Stimulated activated naive B cell treated with anti-CD40 and anti-IgM and Interleukin-4, amounts not matched to agents 10 μg/mL and 1 μg/mL and 100 μg/mL, for 72 hours (primary cell): ENCODE measurements at regions not wholly inside any gene's neighbourhood (a gene's known extent, or its start where the extent isn't known, plus 50 kb on each side); places are given as distances from the start of the nearest gene placed in this dataset.

Source experiments
- ATAC-seq, 2 donors: fragments of 150-1000 bp; cut with Tn5 transposase; replicated peaks; 2 replicates each; pipeline ENCODE4 v1.10.0; 2021; ENCODE audit warnings: moderate library complexity in 1 of 2
- DNase-seq: peaks from one replicate; pipeline ENCODE4 v3.0.0; 2021
- H3K27ac Mint-ChIP-seq: one replicate; pipeline ENCODE4 v1.8.0; 2022; ENCODE audit warnings: mild to moderate bottlenecking, mixed read lengths
- H3K27me3 Mint-ChIP-seq, 2 donors: one replicate each; pipeline ENCODE4 v1.8.0; 2022; ENCODE audit warnings: mixed read lengths in 2 of 2
- H3K36me3 Mint-ChIP-seq, 2 donors: one replicate each; pipeline ENCODE4 v1.8.0; 2022; ENCODE audit warnings: mixed read lengths in 2 of 2, mild to moderate bottlenecking in 1 of 2
- H3K4me1 Mint-ChIP-seq, 2 donors: one replicate each; pipeline ENCODE4 v1.8.0; 2022; ENCODE audit warnings: mixed read lengths in 2 of 2, mild to moderate bottlenecking in 1 of 2
- H3K4me3 Mint-ChIP-seq, 2 donors: one replicate each; pipeline ENCODE4 v1.8.0; 2022; ENCODE audit warnings: mild to moderate bottlenecking in 2 of 2, mixed read lengths in 2 of 2, moderate library complexity in 1 of 2
- H3K9me3 Mint-ChIP-seq, 2 donors: one replicate each; pipeline ENCODE4 v1.8.0; 2022; ENCODE audit warnings: mixed read lengths in 2 of 2, mild to moderate bottlenecking in 1 of 2

DNA sequence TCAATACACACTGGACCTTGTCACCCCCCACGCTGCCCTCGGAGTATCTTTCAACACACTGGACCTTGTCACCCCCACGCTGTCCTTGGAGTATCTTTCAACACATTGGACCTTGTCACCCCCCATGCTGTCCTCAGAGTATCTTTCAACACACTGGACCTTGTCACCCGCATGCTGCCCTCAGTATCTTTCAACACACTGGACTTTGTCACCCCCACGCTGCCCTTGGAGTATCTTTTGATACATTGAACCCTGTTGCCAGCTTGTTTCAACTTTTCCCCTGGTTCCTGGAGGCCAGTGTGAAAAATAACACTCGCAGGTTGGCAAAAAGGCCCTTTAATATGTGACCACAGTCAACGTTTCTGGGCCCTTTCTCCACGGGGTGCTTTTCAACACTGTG lies 247.8 kb downstream of the TEX29 start:
- Mint-ChIP-seq H3K27ac (no peak overlapping the region), H3K4me3 (no peak overlapping the region), H3K36me3 (no peaks in the 10 kb centered on the region), H3K9me3 (peaks cover 10% of the 10 kb centered on the region in 2 donors), H3K4me1 (no peaks in the 10 kb centered on the region), H3K27me3 (peaks cover 4 to 5% of the 10 kb centered on the region in 2 donors)
- ATAC-seq = no peak
- no peak for DNase-seq

DNA sequence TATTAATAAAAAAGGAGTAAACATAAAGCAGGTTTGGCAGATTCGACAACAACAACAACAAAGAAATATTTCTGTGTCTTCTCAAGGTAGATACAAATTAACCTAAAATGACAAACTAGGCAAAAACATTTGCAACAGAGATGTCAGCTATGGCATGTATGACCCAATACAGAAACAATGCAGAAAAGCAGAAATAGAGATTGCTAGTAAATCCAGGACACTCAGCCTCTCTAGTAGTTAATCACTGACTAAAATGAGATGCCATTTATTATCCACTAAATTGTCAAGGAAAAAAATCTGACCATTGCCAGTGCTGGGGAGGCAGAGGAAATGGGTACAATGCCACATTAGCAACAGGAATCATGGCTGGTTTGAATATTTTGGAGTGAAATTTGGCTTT lies 250.5 kb downstream of the TEX29 start:
- no peak overlapping the region for H3K4me3 Mint-ChIP-seq
- H3K27ac Mint-ChIP-seq = no peak overlapping the region
- DNase-seq (no peak), ATAC-seq (no peak)
- H3K4me1 Mint-ChIP-seq = no peaks in the 10 kb centered on the region
- peaks cover 18 to 24% of the 10 kb centered on the region in 2 donors for H3K9me3 Mint-ChIP-seq
- H3K36me3 Mint-ChIP-seq = peaks cover 3 to 4% of the 10 kb centered on the region in 2 donors
- peaks cover 4 to 5% of the 10 kb centered on the region in 2 donors for H3K27me3 Mint-ChIP-seq

DNA sequence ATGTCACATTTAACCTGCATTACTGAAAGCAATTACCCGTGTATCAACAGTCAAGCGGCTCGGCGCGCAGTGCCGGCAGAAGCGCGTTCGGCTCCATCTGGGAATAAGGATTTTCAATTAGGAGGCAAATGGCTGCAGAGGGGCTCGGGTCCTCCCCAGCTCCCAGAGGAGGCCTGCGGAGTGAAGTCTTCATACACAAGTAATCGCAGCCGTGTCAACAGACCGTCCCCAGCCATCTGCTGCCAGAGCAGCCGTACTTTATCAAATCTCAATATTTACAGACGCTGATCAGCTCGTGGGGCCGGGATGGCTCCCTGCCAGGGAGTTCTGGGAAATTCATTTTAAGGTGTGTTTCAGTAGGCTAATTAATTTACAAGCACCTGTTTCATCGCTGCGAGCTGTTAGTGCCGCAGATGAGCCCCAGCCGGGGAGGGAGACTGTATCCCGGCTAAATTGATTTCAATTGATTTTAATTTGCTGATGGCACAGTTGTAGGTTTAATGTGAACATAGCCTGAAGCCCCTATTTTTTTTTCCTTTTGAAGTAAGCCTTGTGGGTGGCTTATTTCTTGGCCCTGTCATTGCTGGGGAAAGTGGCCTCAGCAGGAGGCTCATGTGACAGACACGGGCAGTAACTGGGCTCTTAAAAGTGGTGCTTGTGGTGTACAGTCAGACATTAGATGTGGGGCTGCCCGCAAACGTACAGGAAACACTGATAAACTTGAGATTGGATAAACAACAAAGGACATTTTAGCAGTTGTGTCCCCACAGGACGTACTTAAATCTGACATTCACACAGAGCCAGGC lies 252.7 kb downstream of the TEX29 start:
- Mint-ChIP-seq H3K27ac (no peak overlapping the region), H3K4me1 (no peaks in the 10 kb centered on the region), H3K4me3 (no peak overlapping the region), H3K9me3 (peaks cover 16 to 18% of the 10 kb centered on the region in 2 donors), H3K36me3 (peaks cover 3 to 4% of the 10 kb centered on the region in 2 donors), H3K27me3 (peaks cover 4 to 5% of the 10 kb centered on the region in 2 donors)
- DNase-seq (no peak), ATAC-seq (no peak)

DNA sequence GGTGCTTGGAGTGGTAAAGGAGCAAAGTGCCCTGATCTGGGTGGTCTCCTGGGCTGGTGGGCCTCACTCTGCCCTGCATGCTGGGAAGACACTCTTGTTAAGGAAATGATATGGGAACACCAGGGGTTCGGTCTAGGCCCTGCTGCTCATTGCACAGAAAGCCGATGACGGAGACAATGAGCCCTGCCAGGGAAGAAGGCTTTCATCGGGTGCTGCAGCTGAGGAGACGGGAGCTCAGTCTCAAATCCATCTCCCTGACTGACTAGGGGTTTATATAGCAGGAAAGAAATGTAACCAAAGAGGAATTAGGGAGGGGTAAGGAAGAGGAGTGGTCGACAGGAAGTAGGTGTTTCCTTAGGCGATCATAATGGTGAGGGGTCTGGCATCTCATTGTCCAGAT lies 253.4 kb downstream of the TEX29 start:
- Mint-ChIP-seq H3K4me3 (no peak overlapping the region), H3K4me1 (no peaks in the 10 kb centered on the region), H3K27ac (no peak overlapping the region), H3K9me3 (peaks cover 15 to 16% of the 10 kb centered on the region in 2 donors), H3K27me3 (peaks cover 4 to 5% of the 10 kb centered on the region in 2 donors), H3K36me3 (peaks cover 3 to 4% of the 10 kb centered on the region in 2 donors)
- DNase-seq = no peak
- no peak for ATAC-seq

DNA sequence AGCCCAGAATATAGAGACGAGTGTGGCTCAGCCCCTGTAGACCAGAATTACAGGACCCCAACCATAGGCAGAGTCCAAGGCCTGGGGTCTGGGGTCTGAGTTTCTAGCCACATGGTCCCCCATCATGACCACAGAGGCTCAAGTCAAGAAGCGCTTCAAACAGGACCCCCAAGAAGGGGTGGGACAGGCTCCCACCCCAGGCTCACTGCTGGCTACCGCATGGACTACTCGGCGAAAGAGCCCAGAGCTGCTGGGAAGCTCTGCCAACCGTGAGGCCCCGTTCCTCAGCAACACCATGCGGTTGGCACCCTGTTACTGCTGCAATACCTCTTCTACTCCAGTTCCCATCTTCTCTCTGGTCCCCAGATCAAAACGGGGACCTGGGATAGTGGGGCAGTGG lies 254.8 kb downstream of the TEX29 start:
- ATAC-seq = no peak
- Mint-ChIP-seq H3K9me3 (peaks cover 14 to 15% of the 10 kb centered on the region in 2 donors), H3K4me3 (no peak overlapping the region), H3K27me3 (no peaks in the 10 kb centered on the region), H3K27ac (no peak overlapping the region), H3K4me1 (no peaks in the 10 kb centered on the region), H3K36me3 (peaks cover 3 to 4% of the 10 kb centered on the region in 2 donors)
- DNase-seq = no peak

DNA sequence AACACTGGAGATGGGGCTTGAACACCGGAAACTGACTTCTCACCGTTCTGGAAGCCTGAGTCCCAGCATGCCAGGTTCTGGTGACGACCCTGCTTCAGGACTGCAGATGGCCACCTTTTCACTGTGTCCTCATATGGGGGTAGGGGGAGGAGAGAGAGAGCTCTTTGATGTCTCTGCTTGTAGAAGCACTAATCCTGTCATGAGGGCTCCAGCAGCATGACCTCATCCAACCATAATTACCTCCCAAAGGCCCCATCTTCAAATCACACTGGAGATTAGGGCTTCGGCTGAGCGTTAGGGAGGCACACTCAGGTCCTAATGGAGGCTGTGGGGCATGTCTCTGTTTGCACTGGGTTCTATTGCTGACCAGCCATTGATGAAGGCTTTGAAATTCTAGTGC lies 255.3 kb downstream of the TEX29 start:
- Mint-ChIP-seq H3K4me1 (no peaks in the 10 kb centered on the region), H3K4me3 (no peak overlapping the region), H3K9me3 (peaks cover 14 to 15% of the 10 kb centered on the region in 2 donors), H3K36me3 (peaks cover 3 to 4% of the 10 kb centered on the region in 2 donors), H3K27ac (no peak overlapping the region), H3K27me3 (no peaks in the 10 kb centered on the region)
- no peak for DNase-seq
- no peak for ATAC-seq

DNA sequence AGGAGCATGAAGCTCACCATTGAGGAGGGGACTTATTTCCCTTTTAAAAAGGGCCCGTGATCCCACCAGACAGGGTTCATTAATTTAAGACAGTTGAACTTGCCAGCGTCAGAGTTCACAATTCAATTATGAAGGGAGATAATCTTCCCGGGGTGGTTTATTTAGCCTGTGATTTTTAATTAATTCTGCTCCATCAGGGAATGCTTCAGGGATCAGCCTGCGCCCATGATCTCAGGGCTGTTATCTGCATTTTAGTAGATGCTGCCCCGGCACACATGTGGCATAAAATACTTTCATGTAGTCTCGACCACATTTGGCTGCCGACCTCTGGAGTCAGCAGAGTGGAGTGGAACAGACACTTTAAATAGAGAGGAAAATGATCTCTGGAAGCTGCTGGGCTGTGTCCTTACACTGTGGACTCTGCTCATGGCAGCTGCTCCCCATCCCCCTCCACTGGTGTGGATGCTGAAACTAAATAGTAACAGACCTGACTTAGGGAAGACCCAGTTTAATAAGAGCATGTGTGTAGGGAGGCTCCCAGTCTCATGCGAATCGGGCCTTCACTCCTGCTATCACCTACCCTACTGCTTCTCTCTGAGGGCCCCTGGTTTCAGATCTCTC lies 256.9 kb downstream of the TEX29 start:
- no peaks in the 10 kb centered on the region for H3K4me1 Mint-ChIP-seq
- peaks cover 16 to 17% of the 10 kb centered on the region in 2 donors for H3K9me3 Mint-ChIP-seq
- H3K27ac Mint-ChIP-seq = no peak overlapping the region
- H3K27me3 Mint-ChIP-seq = no peaks in the 10 kb centered on the region
- H3K36me3 Mint-ChIP-seq = peaks cover 3 to 4% of the 10 kb centered on the region in 2 donors
- ATAC-seq = no peak
- H3K4me3 Mint-ChIP-seq = no peak overlapping the region
- no peak for DNase-seq

DNA sequence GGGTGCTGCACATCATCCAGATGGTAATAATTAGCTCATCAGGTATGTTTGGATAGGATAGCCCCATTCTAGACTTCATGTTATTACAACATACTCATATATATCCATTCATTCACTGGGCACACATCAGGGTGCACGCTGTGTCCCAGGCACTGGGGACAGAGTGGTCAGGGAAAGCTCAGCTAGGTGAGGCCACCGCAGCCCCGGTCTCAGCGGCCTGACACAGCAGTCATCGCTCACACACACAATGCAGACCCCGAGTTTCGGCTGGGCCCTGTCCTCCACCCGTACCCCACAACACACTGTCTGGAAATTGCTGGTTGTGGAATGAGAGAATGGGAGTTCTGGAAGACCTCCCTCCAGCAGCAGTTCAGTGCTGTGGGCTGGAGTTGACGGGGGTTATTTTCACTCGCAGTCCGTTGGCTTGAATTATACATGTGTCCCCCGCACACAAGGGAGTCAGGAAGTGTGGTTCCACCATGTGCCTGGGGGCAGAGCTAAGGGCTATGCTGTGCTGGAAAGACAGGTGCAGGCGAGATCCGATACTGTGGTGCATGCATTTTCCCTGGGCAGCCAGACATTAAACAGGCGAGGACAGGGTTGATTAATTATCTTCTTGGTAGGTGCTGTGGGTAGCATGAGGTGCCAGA lies 257.6 kb downstream of the TEX29 start:
- peaks cover 12 to 17% of the 10 kb centered on the region in 2 donors for H3K9me3 Mint-ChIP-seq
- DNase-seq (no peak), ATAC-seq (no peak)
- no peaks in the 10 kb centered on the region for H3K4me1 Mint-ChIP-seq
- no peaks in the 10 kb centered on the region for H3K27me3 Mint-ChIP-seq
- H3K27ac Mint-ChIP-seq = no peak overlapping the region
- no peak overlapping the region for H3K4me3 Mint-ChIP-seq
- H3K36me3 Mint-ChIP-seq = peaks cover 3 to 4% of the 10 kb centered on the region in 2 donors

DNA sequence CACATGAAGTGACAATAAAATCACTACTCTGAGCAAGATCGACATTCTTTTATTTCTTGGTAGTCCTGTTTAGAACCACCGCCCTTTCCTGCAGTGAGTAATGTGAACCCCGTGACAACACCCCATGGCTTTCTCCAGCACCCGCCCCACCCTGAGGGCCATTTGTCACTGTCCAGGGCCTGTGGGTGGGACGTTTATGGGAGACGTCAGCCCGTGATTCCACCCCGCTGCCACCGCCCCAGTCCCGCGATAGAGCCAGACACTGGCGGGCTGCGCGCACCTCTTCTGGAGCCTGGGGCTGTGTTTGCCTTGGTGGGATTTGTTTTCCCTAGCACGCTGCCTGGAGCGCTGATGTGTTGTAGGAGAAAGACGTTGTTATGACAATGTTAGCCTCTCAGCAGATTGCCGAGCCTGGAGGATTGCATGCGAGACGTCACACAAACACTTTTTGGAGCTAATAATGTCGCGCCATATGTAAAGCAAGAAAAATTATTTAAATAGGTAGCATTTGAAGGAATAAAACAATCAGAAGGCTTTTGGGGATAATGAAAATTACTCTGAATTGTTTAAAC lies 263.7 kb downstream of the TEX29 start:
- Mint-ChIP-seq H3K36me3 (no peaks in the 10 kb centered on the region), H3K27ac (no peak overlapping the region), H3K9me3 (peaks cover 9 to 10% of the 10 kb centered on the region in 2 donors), H3K4me1 (no peaks in the 10 kb centered on the region), H3K27me3 (no peaks in the 10 kb centered on the region), H3K4me3 (no peak overlapping the region)
- ATAC-seq = no peak
- DNase-seq = no peak

DNA sequence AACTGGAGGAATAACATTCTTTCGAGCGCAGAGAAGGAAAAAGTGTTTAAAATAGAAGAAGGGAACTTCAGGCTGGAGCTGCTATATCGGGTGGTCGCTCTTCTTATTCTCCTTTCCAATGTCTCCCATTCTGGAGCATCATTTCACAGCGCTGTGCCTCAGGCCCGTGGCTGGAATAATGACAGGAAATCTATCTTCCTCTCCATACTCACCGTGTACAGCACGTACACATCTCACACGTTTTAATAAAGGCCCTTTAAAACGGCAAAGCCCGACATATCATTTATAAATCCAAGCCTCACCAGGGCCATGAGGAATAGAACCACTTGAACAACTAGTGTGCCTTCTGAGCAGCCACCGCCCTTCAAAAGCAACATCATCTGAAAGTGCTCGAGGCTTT lies 264.4 kb downstream of the TEX29 start:
- Mint-ChIP-seq H3K4me3 (no peak overlapping the region), H3K27me3 (no peaks in the 10 kb centered on the region), H3K27ac (no peak overlapping the region), H3K36me3 (no peaks in the 10 kb centered on the region), H3K4me1 (no peaks in the 10 kb centered on the region), H3K9me3 (peaks cover 9 to 10% of the 10 kb centered on the region in 2 donors)
- ATAC-seq (no peak), DNase-seq (no peak)

DNA sequence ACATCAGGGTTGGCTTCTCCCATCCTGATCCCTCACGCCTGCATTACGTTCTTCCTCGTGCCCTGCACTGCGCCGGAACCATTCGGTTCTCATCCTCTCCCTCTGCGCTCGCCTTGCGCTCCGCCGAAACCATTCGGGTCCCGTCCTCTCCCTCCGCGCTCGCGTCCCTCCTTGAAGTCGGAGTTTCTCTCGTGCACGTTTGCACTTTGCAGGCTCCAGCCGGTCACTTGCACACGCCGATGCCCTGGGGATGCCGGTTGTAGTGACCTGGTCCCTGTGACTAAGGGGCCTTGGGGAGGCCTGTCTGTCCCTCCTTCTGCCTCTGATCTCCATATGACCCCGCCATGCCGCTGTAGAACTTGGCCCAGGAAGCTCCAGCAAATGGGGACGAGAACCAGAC lies 265.8 kb downstream of the TEX29 start:
- H3K9me3 Mint-ChIP-seq = peaks cover 13 to 15% of the 10 kb centered on the region in 2 donors
- DNase-seq = no peak
- no peak overlapping the region for H3K4me3 Mint-ChIP-seq
- no peaks in the 10 kb centered on the region for H3K36me3 Mint-ChIP-seq
- H3K4me1 Mint-ChIP-seq = no peaks in the 10 kb centered on the region
- no peak overlapping the region for H3K27ac Mint-ChIP-seq
- no peaks in the 10 kb centered on the region for H3K27me3 Mint-ChIP-seq
- no peak for ATAC-seq

DNA sequence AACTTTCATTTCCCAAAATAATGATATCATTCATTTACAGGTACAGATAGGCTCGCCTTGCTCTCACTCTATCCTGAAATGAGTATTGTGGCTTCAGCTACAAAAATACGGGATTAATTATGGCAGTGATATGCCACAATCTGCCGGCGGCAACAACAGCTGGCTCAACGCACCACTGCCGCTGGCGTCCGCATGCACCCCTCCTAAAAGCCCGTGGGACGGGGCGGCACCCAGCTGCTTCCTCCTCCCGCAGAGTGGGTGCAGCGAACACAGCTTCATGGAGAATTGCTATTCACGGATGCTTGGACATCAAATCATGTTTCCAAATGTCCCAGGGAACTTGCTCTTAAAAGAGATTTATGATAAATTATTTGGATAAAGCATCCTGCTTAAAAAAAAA lies 266.8 kb downstream of the TEX29 start:
- H3K4me1 Mint-ChIP-seq = no peaks in the 10 kb centered on the region

DNA sequence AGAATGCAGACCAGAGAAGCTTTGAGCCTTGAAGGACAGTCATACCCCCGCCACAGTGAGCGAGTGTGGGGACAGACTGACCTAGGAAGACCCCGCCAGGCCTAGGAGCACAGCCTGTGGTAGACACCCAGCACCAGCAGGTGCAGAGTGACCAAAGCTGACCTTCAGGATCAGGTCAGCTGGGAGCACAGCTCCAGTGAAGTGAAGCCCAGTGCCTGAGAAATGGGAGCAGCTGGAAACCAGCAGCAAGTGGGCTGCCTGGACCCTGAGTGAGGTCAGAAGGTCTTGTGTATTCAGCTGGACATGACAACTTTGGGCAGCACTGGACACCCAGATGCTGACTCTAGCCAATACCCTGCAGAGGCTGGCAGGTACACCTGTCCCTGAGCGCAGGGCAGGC lies 268.9 kb downstream of the TEX29 start:
- Mint-ChIP-seq H3K9me3 (peaks cover 12% of the 10 kb centered on the region in 2 donors), H3K27ac (no peak overlapping the region), H3K4me1 (no peaks in the 10 kb centered on the region), H3K36me3 (no peaks in the 10 kb centered on the region), H3K27me3 (no peaks in the 10 kb centered on the region), H3K4me3 (no peak overlapping the region)
- DNase-seq = no peak
- ATAC-seq = no peak

More for the DNA sequence above, 266.8 kb downstream of the TEX29 start:
- no peaks in the 10 kb centered on the region for H3K36me3 Mint-ChIP-seq
- H3K27ac Mint-ChIP-seq = no peak overlapping the region
- ATAC-seq (no peak), DNase-seq (no peak)
- no peak overlapping the region for H3K4me3 Mint-ChIP-seq
- H3K9me3 Mint-ChIP-seq = peaks cover 12% of the 10 kb centered on the region in 2 donors
- H3K27me3 Mint-ChIP-seq = no peaks in the 10 kb centered on the region

DNA sequence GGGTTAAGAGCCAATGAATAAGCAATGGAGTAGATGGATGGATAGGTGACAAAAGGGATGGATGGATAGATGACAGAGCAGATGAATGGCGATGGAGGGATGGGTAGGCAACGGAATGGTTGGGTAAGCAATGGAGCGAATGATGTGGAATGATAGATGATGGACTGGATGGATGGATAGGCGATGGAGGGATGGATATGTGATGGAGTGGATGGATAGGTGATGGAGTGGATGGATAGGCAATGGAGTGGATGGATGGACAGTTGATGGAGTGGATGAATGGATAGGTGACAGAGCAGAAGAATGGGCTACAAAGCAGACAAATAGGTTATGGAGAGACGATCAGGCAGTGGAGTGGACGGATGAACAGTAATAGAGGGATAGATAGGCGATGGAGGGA lies 269.6 kb downstream of the TEX29 start:
- no peak for ATAC-seq
- Mint-ChIP-seq H3K4me3 (no peak overlapping the region), H3K27me3 (no peaks in the 10 kb centered on the region), H3K36me3 (no peaks in the 10 kb centered on the region), H3K27ac (no peak overlapping the region), H3K4me1 (no peaks in the 10 kb centered on the region), H3K9me3 (peaks cover 12 to 14% of the 10 kb centered on the region in 2 donors)
- no peak for DNase-seq
